Ascending aorta (tissue), 2 donors: ENCODE measurements at regions not wholly inside any gene's neighbourhood (a gene's known extent, or its start where the extent isn't known, plus 50 kb on each side); places are given as distances from the start of the nearest gene placed in this dataset.

Experiments used
- DNase-seq, 2 donors: peaks; one replicate each; pipeline ENCODE4 v3.0.0-alpha.2; 2019; ENCODE audit warnings: low spot score in 2 of 2
- H3K27ac ChIP-seq, 2 donors: fragments of 200-600 bp; sonication (generic); one replicate each; pipeline ENCODE4 v1.5.1; 2016 to 2017; ENCODE audit warnings: mild to moderate bottlenecking in 1 of 2
- H3K27me3 ChIP-seq: fragments of 200-600 bp; sonication (generic); one replicate; pipeline ENCODE4 v1.5.1; 2017
- H3K36me3 ChIP-seq, 2 donors: fragments of 200-600 bp; sonication (generic); one replicate each; pipeline ENCODE4 v1.5.1; 2016
- H3K4me1 ChIP-seq, 2 donors: fragments of 200-600 bp; sonication (generic); one replicate each; pipeline ENCODE4 v1.5.1; 2016 to 2017; ENCODE audit warnings: mild to moderate bottlenecking in 1 of 2
- H3K4me3 ChIP-seq, 2 donors: fragments of 200-600 bp; sonication (generic); one replicate each; pipeline ENCODE4 v1.5.1; 2016 to 2017; ENCODE audit warnings: mild to moderate bottlenecking in 1 of 2
- H3K9me3 ChIP-seq, 2 donors: fragments of 200-600 bp; sonication (generic); one replicate each; pipeline ENCODE4 v1.5.1; 2016
- CTCF ChIP-seq, 3 experiments: fragments of 200-600 bp in 2 of 3; fragments of 450-650 bp in 1 of 3; sonication (generic) in 2 of 3; IDR thresholded peaks; one replicate each; pipeline ENCODE4 v1.5.1; 2016 to 2019; ENCODE audit warnings: antibody characterized with exemption in 3 of 3, mild to moderate bottlenecking in 1 of 3, moderate library complexity in 1 of 3
- intact Hi-C: fragments of 100-400 bp; cut with DNase I; formaldehyde crosslinking; loops from one replicate; pipeline ENCODE4 v1.15.1; 2023

- Histone ChIP-seq H3K27me3 (no peaks in the 10 kb centered on the region), H3K36me3 (no peaks in the 10 kb centered on the region), H3K9me3 (no peaks in the 10 kb centered on the region), H3K4me1 (no peaks in the 10 kb centered on the region), H3K4me3 (no peak overlapping the region), H3K27ac (no peak overlapping the region)
- no peak for DNase-seq
- intact Hi-C loops, result no loop called here
- no peak for TF ChIP-seq CTCF (IDR thresholded peaks at IDR 0.05)
These were observed 216.2 kb downstream of the HS3ST3A1 start for GRCh38 chr17:13385481-13385911.

GRCh38 chr17:13384626-13385025, 217.1 kb downstream of the HS3ST3A1 start:
- TF ChIP-seq CTCF (IDR thresholded peaks at IDR 0.05), result no peak
- H3K4me3 ChIP-seq, result no peak overlapping the region
- no peaks in the 10 kb centered on the region for H3K36me3 ChIP-seq
- H3K27ac ChIP-seq, result no peak overlapping the region
- no peaks in the 10 kb centered on the region for H3K9me3 ChIP-seq
- H3K4me1 ChIP-seq, result no peaks in the 10 kb centered on the region
- no peaks in the 10 kb centered on the region for H3K27me3 ChIP-seq
- intact Hi-C loops, result no loop called here
- DNase-seq, result no peak

- H3K36me3 ChIP-seq, result no peaks in the 10 kb centered on the region
- no peaks in the 10 kb centered on the region for H3K4me1 ChIP-seq
- H3K4me3 ChIP-seq, result no peak overlapping the region
- DNase-seq, result no peak
- no peaks in the 10 kb centered on the region for H3K9me3 ChIP-seq
- intact Hi-C loops, result no loop called here
- TF ChIP-seq CTCF (IDR thresholded peaks at IDR 0.05), result no peak
- H3K27ac ChIP-seq, result no peak overlapping the region
- H3K27me3 ChIP-seq, result no peaks in the 10 kb centered on the region
These were observed 223.4 kb downstream of the HS3ST3A1 start for GRCh38 chr17:13378361-13378760.

GRCh38 chr17:13374203-13375143, 227.3 kb downstream of the HS3ST3A1 start:
- no peak overlapping the region for H3K27ac ChIP-seq
- H3K9me3 ChIP-seq, result no peaks in the 10 kb centered on the region
- H3K4me3 ChIP-seq, result no peak overlapping the region
- H3K36me3 ChIP-seq, result no peaks in the 10 kb centered on the region
- no peak for TF ChIP-seq CTCF (IDR thresholded peaks at IDR 0.05)
- intact Hi-C loops, result no loop called here
- H3K27me3 ChIP-seq, result no peaks in the 10 kb centered on the region
- no peaks in the 10 kb centered on the region for H3K4me1 ChIP-seq
- DNase-seq, result no peak

- Histone ChIP-seq H3K4me3 (no peak overlapping the region), H3K27ac (no peak overlapping the region), H3K27me3 (no peaks in the 10 kb centered on the region), H3K4me1 (no peaks in the 10 kb centered on the region), H3K9me3 (no peaks in the 10 kb centered on the region), H3K36me3 (no peaks in the 10 kb centered on the region)
- no peak for TF ChIP-seq CTCF (IDR thresholded peaks at IDR 0.05)
- intact Hi-C loops, result no loop called here
- DNase-seq, result no peak
These were observed 229.3 kb downstream of the HS3ST3A1 start for GRCh38 chr17:13372432-13372831.
